Trophoblast cell (in vitro differentiated cells and primary cell): ENCODE measurements at regions not wholly inside any gene's neighbourhood (a gene's known extent, or its start where the extent isn't known, plus 50 kb on each side); places are given as distances from the start of the nearest gene placed in this dataset.
"Not testable (repeated sequence)": the region's sequence is repeated elsewhere in the genome, so short reads cannot be mapped to it uniquely, and the experiment has no call there.

Experiments used
- DNase-seq, 2 donors: peaks; one replicate each; pipeline ENCODE4 v3.0.0-alpha.2; 2016
- H2AFZ ChIP-seq: 2 replicates; pipeline ENCODE4 v1.6.1; 2013; ENCODE audit warnings: low read length, moderate library complexity, mild to moderate bottlenecking; ENCODE audit not compliant: insufficient read depth, poor library complexity
- H2AK5ac ChIP-seq: 2 replicates; pipeline ENCODE4 v1.6.1; 2013; ENCODE audit warnings: mild to moderate bottlenecking, low read length
- H2BK120ac ChIP-seq: 2 replicates; pipeline ENCODE4 v1.6.1; 2013; ENCODE audit warnings: low read length, mild to moderate bottlenecking, moderate library complexity; ENCODE audit not compliant: insufficient read depth, poor library complexity
- H2BK12ac ChIP-seq: 2 replicates; pipeline ENCODE4 v1.6.1; 2013; ENCODE audit warnings: mild to moderate bottlenecking, low read length, moderate library complexity
- H2BK5ac ChIP-seq: 2 replicates; pipeline ENCODE4 v1.6.1; 2013; ENCODE audit warnings: low read length, low read depth, moderate library complexity, mild to moderate bottlenecking; ENCODE audit not compliant: poor library complexity
- H3K14ac ChIP-seq: 2 replicates; pipeline ENCODE4 v1.6.1; 2013; ENCODE audit warnings: mild to moderate bottlenecking, low read length
- H3K18ac ChIP-seq: 2 replicates; pipeline ENCODE4 v1.6.1; 2013; ENCODE audit warnings: mild to moderate bottlenecking, low read length
- H3K23ac ChIP-seq: 2 replicates; pipeline ENCODE4 v1.6.1; 2013; ENCODE audit warnings: low read length
- H3K27ac ChIP-seq: 2 replicates; pipeline ENCODE4 v1.5.1; 2013; ENCODE audit warnings: low read depth, mild to moderate bottlenecking, inconsistent platforms, low read length, moderate library complexity
- H3K27me3 ChIP-seq: 2 replicates; pipeline ENCODE4 v1.6.1; 2013; ENCODE audit warnings: inconsistent platforms, mild to moderate bottlenecking, low read length, moderate library complexity; ENCODE audit not compliant: insufficient read depth
- H3K36me3 ChIP-seq, 2 experiments: 1 replicate in 1 of 2; 2 replicates in 1 of 2; pipeline ENCODE4 v1.6.1; 2013; ENCODE audit warnings: low read length in 2 of 2, mild to moderate bottlenecking in 2 of 2, moderate library complexity in 1 of 2; ENCODE audit not compliant: insufficient read depth in 2 of 2, control insufficient read depth in 1 of 2
- H3K4ac ChIP-seq: 2 replicates; pipeline ENCODE4 v1.6.1; 2013; ENCODE audit warnings: low read depth, mild to moderate bottlenecking, low read length, moderate library complexity
- H3K4me1 ChIP-seq, 2 experiments: 1 replicate in 1 of 2; 2 replicates in 1 of 2; pipeline ENCODE4 v1.6.1; 2013; ENCODE audit warnings: low read length in 2 of 2, mild to moderate bottlenecking in 2 of 2, moderate library complexity in 1 of 2; ENCODE audit not compliant: insufficient read depth in 2 of 2, control insufficient read depth in 1 of 2
- H3K4me2 ChIP-seq: 2 replicates; pipeline ENCODE4 v1.6.1; 2013; ENCODE audit warnings: inconsistent platforms, mild to moderate bottlenecking, low read length, moderate library complexity
- H3K4me3 ChIP-seq: 2 replicates; pipeline ENCODE4 v1.5.1; 2013; ENCODE audit warnings: mild to moderate bottlenecking, low read depth, low read length, inconsistent platforms
- H3K79me1 ChIP-seq: one replicate; pipeline ENCODE4 v1.6.1; 2013; ENCODE audit warnings: low read length
- H3K79me2 ChIP-seq: 2 replicates; pipeline ENCODE4 v1.6.1; 2013; ENCODE audit warnings: low read length, mild to moderate bottlenecking; ENCODE audit not compliant: control insufficient read depth, insufficient read depth, poor library complexity
- H3K9ac ChIP-seq: 2 replicates; pipeline ENCODE4 v1.6.1; 2013; ENCODE audit warnings: mild to moderate bottlenecking, low read length
- H3K9me3 ChIP-seq: 2 replicates; pipeline ENCODE4 v1.6.1; 2013; ENCODE audit warnings: low read depth, mild to moderate bottlenecking, control low read depth, inconsistent platforms, low read length; ENCODE audit not compliant: insufficient read depth
- H4K12ac ChIP-seq: 2 replicates; pipeline ENCODE4 v1.6.1; 2013; ENCODE audit warnings: low read depth, mild to moderate bottlenecking, low read length, moderate library complexity
- H4K8ac ChIP-seq: 2 replicates; pipeline ENCODE4 v1.6.1; 2013; ENCODE audit warnings: low read depth, mild to moderate bottlenecking, low read length, moderate library complexity
- H4K91ac ChIP-seq: one replicate; pipeline ENCODE4 v1.6.1; 2013; ENCODE audit warnings: low read depth, mild to moderate bottlenecking, low read length, moderate library complexity
- WGBS: extraction: QIAGEN DNeasy Blood & Tissue Kit; methylation state at CpG from one replicate; pipeline ENCODE4 v1.1.7; 2013; ENCODE audit warnings: missing lambda C conversion rate; ENCODE audit not compliant: insufficient read length, insufficient coverage; ENCODE audit errors: extremely low coverage; 5-methylcytosine and 5-hydroxymethylcytosine counted together

GRCh38 chr11:25501426-25501825 lies 830.5 kb upstream of the ANO3 start:
- not testable (repeated sequence) for H3K4me1 ChIP-seq, H3K27ac ChIP-seq, H3K36me3 ChIP-seq, H3K23ac ChIP-seq, H3K14ac ChIP-seq, H2AK5ac ChIP-seq, DNase-seq, H3K4me3 ChIP-seq, H3K4ac ChIP-seq, H2BK5ac ChIP-seq, H4K91ac ChIP-seq, H3K79me2 ChIP-seq, H3K4me2 ChIP-seq, H3K9ac ChIP-seq, H3K79me1 ChIP-seq, H2BK12ac ChIP-seq, H2BK120ac ChIP-seq, H3K27me3 ChIP-seq, H3K9me3 ChIP-seq, H3K18ac ChIP-seq, H4K12ac ChIP-seq, H2AFZ ChIP-seq, H4K8ac ChIP-seq
- no CpG with 5 or more reads among the region's 7 CpGs for WGBS

- no peak overlapping the region for H2BK120ac ChIP-seq
- no peak for DNase-seq
- no peak overlapping the region for H2BK12ac ChIP-seq
- no peak overlapping the region for H4K91ac ChIP-seq
- no peak overlapping the region for H3K4me2 ChIP-seq
- no peak overlapping the region for H2AFZ ChIP-seq
- no peak overlapping the region for H3K14ac ChIP-seq
- no peaks in the 10 kb centered on the region for H3K9me3 ChIP-seq
- H3K36me3 ChIP-seq, result no peaks in the 10 kb centered on the region
- no peak overlapping the region for H3K23ac ChIP-seq
- no peaks in the 10 kb centered on the region for H3K79me1 ChIP-seq
- no peak overlapping the region for H2AK5ac ChIP-seq
- no peak overlapping the region for H3K9ac ChIP-seq
- no peak overlapping the region for H3K4ac ChIP-seq
- H3K18ac ChIP-seq, result no peak overlapping the region
- no peak overlapping the region for H4K12ac ChIP-seq
- no peaks in the 10 kb centered on the region for H3K4me1 ChIP-seq
- no peaks in the 10 kb centered on the region for H3K79me2 ChIP-seq
- H3K27me3 ChIP-seq, result no peaks in the 10 kb centered on the region
- WGBS, result no CpG with 5 or more reads among the region's 13 CpGs
- no peak overlapping the region for H4K8ac ChIP-seq
- no peak overlapping the region for H3K27ac ChIP-seq
- no peak overlapping the region for H2BK5ac ChIP-seq
- peak overlapping the region; percentile 7 for H3K4me3 ChIP-seq
These were observed 816.4 kb upstream of the ANO3 start for GRCh38 chr11:25515576-25515975.

DNA sequence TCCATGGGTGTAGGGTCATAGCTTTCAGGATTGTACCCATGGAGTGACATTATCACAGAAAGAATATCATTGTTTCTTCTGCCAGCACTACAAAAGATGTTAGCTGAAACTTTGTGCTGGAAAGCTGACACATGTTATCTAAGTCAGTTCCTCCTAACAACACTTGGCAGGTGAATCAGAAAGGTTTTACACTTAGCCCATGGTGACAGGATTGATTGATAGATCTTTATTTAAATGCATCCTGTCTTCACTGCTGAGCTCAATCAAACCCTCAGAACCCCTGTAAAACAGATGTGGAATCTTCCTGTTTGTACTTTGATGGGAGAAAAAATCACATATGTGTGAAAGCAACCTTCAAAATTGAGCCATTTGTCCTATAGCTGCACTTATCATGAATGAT lies 811.5 kb upstream of the ANO3 start:
- H3K4ac ChIP-seq, result no peak overlapping the region
- H2BK12ac ChIP-seq, result no peak overlapping the region
- no peaks in the 10 kb centered on the region for H3K79me1 ChIP-seq
- no peak for DNase-seq
- no peak overlapping the region for H3K18ac ChIP-seq
- H3K4me2 ChIP-seq, result no peak overlapping the region
- H4K91ac ChIP-seq, result no peak overlapping the region
- H2BK5ac ChIP-seq, result no peak overlapping the region
- H2AFZ ChIP-seq, result no peak overlapping the region
- no peak overlapping the region for H3K4me3 ChIP-seq
- H3K4me1 ChIP-seq, result no peaks in the 10 kb centered on the region
- H2BK120ac ChIP-seq, result no peak overlapping the region
- H3K23ac ChIP-seq, result no peak overlapping the region
- H3K27ac ChIP-seq, result no peak overlapping the region
- H3K9me3 ChIP-seq, result no peaks in the 10 kb centered on the region
- H3K36me3 ChIP-seq, result no peaks in the 10 kb centered on the region
- no peak overlapping the region for H4K12ac ChIP-seq
- H3K79me2 ChIP-seq, result no peaks in the 10 kb centered on the region
- H3K9ac ChIP-seq, result no peak overlapping the region
- no peaks in the 10 kb centered on the region for H3K27me3 ChIP-seq
- H4K8ac ChIP-seq, result no peak overlapping the region
- H2AK5ac ChIP-seq, result no peak overlapping the region
- H3K14ac ChIP-seq, result no peak overlapping the region

- no peak overlapping the region for H2AFZ ChIP-seq
- no peak overlapping the region for H3K23ac ChIP-seq
- H3K79me2 ChIP-seq, result no peaks in the 10 kb centered on the region
- no peak overlapping the region for H2BK120ac ChIP-seq
- no peak for DNase-seq
- H3K14ac ChIP-seq, result no peak overlapping the region
- H3K27ac ChIP-seq, result no peak overlapping the region
- no peaks in the 10 kb centered on the region for H3K36me3 ChIP-seq
- no CpG with 5 or more reads among the region's 2 CpGs for WGBS
- H3K9me3 ChIP-seq, result no peaks in the 10 kb centered on the region
- H3K4me1 ChIP-seq, result no peaks in the 10 kb centered on the region
- no peak overlapping the region for H4K12ac ChIP-seq
- no peaks in the 10 kb centered on the region for H3K27me3 ChIP-seq
- no peak overlapping the region for H3K9ac ChIP-seq
- no peak overlapping the region for H4K91ac ChIP-seq
- no peak overlapping the region for H4K8ac ChIP-seq
- no peak overlapping the region for H2BK12ac ChIP-seq
- no peak overlapping the region for H2AK5ac ChIP-seq
- no peak overlapping the region for H3K4me3 ChIP-seq
- H3K79me1 ChIP-seq, result no peaks in the 10 kb centered on the region
- H3K4ac ChIP-seq, result no peak overlapping the region
- no peak overlapping the region for H3K4me2 ChIP-seq
- H3K18ac ChIP-seq, result no peak overlapping the region
- H2BK5ac ChIP-seq, result no peak overlapping the region
These were observed 804.1 kb upstream of the ANO3 start for GRCh38 chr11:25527841-25528240.

GRCh38 chr11:25529572-25529971 lies 802.4 kb upstream of the ANO3 start:
- Histone ChIP-seq H4K12ac (no peak overlapping the region), H3K79me1 (no peaks in the 10 kb centered on the region), H3K79me2 (no peaks in the 10 kb centered on the region), H3K36me3 (no peaks in the 10 kb centered on the region), H2BK120ac (no peak overlapping the region), H3K4me2 (no peak overlapping the region), H3K27ac (no peak overlapping the region), H3K9me3 (no peaks in the 10 kb centered on the region), H3K27me3 (no peaks in the 10 kb centered on the region), H3K4ac (no peak overlapping the region), H2BK12ac (no peak overlapping the region), H2AFZ (no peak overlapping the region), H3K23ac (no peak overlapping the region), H3K4me1 (no peaks in the 10 kb centered on the region), H3K18ac (no peak overlapping the region), H4K8ac (no peak overlapping the region), H3K4me3 (no peak overlapping the region), H3K14ac (no peak overlapping the region), H3K9ac (no peak overlapping the region), H2AK5ac (no peak overlapping the region), H4K91ac (no peak overlapping the region), H2BK5ac (no peak overlapping the region)
- WGBS, result no CpG with 5 or more reads among the region's 1 CpG
- DNase-seq, result no peak
